Middle frontal gyrus (tissue), 1 donor: ENCODE measurements at regions not wholly inside any gene's neighbourhood (a gene's known extent, or its start where the extent isn't known, plus 50 kb on each side); places are given as distances from the start of the nearest gene placed in this dataset.
"Not testable (repeated sequence)": the region's sequence is repeated elsewhere in the genome, so short reads cannot be mapped to it uniquely, and the experiment has no call there.

Source experiments
- DNase-seq: peaks from one replicate; pipeline ENCODE4 v3.0.0-alpha.2; 2015; ENCODE audit warnings: low spot score; ENCODE audit errors: extremely low spot score

GRCh38 chrX:76774912-76775311 is 347.4 kb downstream of the MAGEE1 start:
- DNase-seq = not testable (repeated sequence)

GRCh38 chrX:76796311-76796710 is 368.8 kb downstream of the MAGEE1 start:
- DNase-seq = no peak

DNA sequence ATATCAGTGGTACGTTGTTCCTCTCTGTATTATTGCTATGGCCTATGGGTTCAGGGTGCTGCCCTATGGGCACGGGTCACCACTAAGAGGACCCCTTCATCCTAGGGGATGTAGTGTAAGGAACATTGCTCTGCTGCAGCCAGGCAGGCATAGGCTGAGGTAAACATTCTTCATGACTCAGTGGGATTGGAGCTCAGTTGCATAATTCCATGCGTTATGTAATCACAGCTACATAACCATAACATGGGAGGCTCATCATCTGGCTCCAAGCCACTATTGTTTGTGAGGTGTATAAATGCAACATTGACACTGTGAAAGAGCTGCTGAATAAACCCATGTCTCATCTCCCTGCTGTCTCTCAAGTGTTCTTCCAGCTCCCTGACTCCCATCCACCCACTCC is 375.2 kb downstream of the MAGEE1 start:
- no peak for DNase-seq

DNA sequence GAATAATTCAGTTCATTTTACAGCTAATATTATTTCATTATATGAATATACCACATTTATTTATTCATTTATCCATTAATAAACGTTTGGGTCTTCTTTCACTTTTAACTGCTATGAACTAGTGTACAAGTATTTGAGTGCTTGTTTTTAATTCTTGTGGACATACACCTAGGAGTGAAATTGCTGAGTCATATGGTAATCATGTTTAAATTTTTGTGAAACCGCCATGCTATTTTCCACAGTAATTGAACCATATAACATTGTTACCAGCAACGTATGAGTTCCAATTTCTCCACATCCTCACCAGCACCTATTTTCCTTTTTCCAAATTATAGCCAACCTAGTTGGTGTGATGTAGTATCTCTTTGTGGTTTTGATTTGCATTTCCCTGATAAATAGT is 388.2 kb downstream of the MAGEE1 start:
- no peak for DNase-seq

GRCh38 chrX:76817279-76817678 is 389.8 kb downstream of the MAGEE1 start:
- DNase-seq = not testable (repeated sequence)

DNA sequence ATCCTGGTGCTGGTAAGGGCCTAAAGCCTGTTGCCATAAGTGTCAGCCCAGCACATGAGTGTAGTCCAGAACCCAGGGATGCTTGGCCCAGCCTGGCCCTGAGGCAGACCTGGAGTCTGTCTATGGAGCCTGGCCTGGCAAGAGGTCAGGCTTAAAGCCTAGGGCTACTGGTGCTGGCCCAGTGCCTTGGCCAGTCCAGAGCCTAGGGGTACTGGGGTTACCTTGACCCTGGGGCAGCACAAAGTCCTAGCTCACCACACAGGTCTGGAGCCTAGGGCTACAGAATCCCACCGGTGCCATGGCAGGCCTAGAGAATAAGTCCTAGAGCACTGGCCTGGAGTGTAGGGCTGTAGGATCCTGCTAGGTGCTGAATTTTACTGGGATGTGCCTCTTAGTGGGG is 393.8 kb downstream of the MAGEE1 start:
- DNase-seq = no peak

DNA sequence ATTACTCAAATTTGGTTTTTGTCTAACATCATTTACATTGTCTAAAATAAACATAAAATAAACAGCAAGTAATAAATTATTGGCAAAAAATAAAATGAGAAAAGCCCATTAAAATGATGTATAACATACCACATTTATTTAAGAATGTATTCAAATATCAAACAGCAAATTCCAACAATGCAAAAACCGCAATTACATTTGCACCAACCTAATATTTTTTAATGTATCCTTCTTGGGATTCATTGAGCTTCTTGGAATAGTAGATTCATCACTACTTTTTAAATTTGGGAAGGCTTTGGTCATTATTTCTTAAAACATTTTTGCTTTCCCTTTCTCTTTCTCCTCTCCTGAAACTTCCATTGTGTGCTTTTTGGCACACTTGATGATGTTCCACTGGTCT is 400.2 kb downstream of the MAGEE1 start:
- no peak for DNase-seq

DNA sequence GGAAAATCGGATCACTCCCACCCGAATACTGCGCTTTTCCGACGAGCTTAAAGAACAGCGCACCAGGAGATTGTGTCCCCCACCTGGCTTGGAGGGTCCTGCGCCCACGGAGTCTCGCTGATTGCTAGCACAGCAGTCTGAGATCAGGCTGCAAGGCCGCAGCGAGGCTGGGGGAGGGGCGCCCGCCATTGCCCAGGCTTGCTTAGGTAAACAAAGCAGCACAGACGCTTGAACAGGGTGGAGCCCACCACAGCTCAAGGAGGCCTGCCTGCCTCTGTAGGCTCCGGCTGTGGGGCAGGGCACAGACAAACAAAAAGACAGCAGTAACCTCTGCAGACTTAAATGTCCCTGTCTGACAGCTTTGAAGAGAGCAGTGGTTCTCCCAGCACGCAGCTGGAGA is 413.4 kb downstream of the MAGEE1 start:
- DNase-seq = not testable (repeated sequence)

DNA sequence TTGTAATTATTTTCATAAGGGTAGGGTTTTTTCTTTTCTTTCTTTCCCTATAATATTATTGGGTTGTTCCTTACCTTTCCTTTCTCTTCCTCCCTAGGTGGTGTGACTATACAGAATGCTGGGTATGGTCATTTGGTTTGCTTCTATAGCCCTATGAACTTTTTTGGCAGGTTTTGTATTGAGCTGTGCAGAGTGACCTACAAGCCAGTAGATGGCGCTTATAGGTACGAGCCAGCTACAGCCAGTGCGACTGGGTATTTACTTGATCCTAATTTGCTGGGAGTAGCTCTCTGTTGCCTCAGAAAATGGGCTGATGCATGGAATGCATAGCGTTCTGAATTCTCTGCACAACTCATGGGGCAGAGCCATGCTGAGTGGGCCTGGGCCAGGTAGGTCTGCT is 423.3 kb downstream of the MAGEE1 start:
- DNase-seq = no peak

GRCh38 chrX:76862509-76862908 is 435.0 kb downstream of the MAGEE1 start:
- no peak for DNase-seq

DNA sequence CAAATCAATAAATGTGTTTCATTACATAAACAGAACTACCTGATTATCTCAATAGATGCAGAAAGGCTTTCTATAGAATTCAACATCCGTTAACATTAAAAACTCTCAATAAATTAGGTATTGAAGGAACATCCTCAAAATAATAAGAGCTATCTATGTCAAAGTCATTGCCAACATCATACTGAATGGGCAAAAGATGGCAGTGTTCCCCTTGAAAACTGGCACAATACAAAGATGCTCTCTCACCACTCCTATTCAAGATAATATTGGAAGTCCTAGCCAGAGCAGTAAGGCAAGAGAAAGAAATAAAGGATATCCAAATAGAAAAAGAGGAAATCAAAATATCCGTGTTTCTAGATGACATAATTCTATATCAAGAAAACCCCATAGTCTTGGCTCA is 466.4 kb downstream of the MAGEE1 start:
- DNase-seq = no peak

DNA sequence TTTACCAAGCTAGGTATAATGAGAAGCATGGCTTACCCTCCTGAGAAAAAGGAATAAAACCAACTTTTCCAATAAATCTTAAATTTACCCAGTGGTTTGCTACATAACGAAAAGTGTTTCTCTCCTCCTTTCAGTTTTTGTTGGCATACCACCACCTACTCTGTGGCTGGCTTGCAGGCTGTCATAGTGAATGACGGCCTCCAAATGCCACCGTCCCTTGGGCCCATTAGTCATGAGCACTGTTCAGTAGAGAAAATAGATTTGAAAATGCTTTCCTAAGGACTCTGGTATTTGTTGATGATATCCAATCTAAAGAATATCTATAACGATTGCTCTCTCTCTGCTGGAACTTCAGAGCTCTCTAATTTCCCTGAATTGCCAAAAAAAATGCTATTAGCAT is 488.3 kb downstream of the MAGEE1 start:
- DNase-seq = no peak

DNA sequence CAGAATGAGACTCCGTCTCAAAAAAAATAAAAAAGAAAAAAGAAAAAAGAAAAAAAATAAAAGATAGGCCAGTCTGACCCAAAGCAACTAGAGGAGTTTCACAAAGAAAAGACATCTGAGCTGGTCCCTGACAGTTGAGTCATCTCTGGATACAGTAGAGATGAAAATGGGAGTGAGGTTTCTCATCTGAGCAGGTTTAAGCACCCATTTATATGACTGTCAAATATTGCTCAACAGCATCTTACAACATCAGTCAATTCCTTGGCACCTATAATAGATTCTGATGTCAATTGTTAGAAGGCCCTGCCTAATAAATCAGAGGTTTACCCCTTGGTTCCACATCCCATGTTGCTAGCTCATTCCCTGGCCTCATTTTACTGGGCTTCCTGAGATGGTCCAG is 490.5 kb downstream of the MAGEE1 start:
- DNase-seq = no peak

DNA sequence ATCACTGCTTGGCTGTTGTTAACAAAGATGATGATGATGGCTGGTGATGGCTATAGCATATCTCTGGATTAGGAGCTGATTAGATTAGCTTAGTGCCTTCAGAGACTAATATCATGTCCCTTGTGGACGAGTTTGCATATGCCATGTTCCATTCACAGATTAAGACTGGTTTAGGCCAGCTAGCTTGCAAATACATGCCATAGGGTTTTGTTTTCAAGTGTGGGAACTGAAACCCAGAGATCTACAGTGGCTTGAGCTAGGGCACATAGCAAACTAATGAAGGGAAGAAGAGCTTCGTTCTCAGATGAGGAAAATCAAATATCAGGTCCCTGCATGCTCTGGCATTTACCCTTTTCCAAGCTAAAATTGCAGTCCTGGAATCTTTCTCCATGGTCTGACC is 492.3 kb downstream of the MAGEE1 start:
- DNase-seq = no peak

DNA sequence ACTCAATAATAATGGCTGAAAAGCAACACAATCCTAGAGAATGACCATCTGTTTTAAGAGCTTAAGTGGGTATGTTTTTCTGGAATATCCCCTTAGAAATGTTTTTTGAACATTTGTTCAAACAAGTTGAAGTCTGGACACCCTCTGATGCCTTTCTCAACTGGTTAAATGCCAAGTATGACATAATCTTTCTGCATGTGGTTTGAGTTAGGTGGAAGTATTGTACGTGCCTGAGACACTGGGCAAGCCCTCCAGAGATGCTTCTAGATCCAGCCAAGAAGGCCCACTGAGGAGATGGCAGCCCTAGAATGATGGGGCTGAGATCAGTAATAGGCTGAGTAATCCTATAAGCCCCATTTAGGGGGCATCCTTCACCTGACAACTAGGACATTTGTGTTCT is 493.1 kb downstream of the MAGEE1 start:
- no peak for DNase-seq

- DNase-seq = no peak
Measured at GRCh38 chrX:76921176-76921575, 493.7 kb downstream of the MAGEE1 start.

DNA sequence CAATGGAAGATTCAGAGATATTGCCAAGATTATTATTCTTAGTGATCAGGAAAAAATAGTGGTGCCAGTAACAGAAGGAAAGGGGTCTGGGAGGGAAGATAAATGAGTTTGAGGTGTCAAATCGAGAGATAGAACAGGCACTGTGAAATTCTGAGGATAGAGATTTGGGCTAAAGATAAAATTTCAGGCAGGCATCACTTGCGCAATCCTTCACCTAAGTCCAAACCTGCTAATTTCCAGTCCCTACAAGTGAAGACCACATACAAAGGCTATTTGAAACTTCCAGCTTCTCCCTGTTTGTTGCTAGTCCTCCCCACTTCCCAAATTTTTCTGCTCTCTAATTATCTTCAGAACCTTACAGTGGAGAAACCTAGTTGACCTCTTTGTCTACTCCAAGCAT is 494.6 kb downstream of the MAGEE1 start:
- no peak for DNase-seq

GRCh38 chrX:76924616-76925015 is 497.1 kb downstream of the MAGEE1 start:
- not testable (repeated sequence) for DNase-seq

DNA sequence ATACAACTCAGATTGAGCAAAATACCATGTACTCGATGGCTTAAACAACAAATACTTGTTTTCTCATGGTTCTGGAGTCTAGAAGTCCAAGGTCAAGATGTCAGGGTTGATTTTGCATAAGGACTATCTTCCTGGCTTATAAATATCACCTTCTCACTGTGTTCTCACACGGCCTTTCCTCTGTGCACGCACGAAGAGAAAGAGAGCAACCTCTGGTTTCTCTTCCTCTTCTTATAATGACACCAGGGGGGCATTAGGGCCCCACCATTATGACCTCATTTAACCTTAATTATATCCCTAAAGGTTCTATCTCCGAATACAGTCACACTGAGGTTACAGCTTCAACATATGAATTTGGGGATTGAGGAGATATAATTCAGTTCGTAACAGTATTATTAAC is 504.0 kb downstream of the MAGEE1 start:
- DNase-seq = no peak

GRCh38 chrX:76957485-76957884 is 489.7 kb upstream of the FGF16 start:
- DNase-seq = no peak

GRCh38 chrX:76971393-76972376 is 475.5 kb upstream of the FGF16 start:
- no peak for DNase-seq

GRCh38 chrX:76977452-76977851 is 469.7 kb upstream of the FGF16 start:
- DNase-seq = no peak

GRCh38 chrX:76987381-76987780 is 459.8 kb upstream of the FGF16 start:
- no peak for DNase-seq
